Activated naive CD4-positive, alpha-beta T cell treated with Interleukin-2 at 50 U/mL for 16 hours (primary cell): ENCODE measurements at regions not wholly inside any gene's neighbourhood (a gene's known extent, or its start where the extent isn't known, plus 50 kb on each side); places are given as distances from the start of the nearest gene placed in this dataset.

ENCODE experiments used
- DNase-seq: peaks from one replicate; pipeline ENCODE4 v3.0.0-alpha.2; 2020

DNA sequence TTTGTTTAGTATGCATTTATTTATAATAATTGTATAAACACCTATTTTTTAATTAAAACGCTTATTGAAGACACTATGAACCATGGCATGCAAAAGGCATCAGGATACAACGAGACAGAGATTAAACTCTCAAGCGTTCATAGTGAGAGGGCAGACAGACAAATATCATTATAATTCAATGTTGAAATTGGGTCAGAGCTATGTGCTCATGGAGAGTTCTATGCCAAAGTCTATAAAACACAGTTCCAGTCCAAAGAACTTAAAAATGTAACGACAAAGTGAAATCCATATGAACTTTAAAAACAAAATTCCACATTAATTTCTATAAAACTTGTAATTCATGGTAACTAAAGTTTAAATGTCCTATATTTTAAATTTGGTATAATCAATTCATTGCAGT lies 724.0 kb downstream of the LTN1 start:
- DNase-seq, result no peak

- DNase-seq, result no peak
Measured at GRCh38 chr21:28267449-28267848, 725.2 kb downstream of the LTN1 start.

DNA sequence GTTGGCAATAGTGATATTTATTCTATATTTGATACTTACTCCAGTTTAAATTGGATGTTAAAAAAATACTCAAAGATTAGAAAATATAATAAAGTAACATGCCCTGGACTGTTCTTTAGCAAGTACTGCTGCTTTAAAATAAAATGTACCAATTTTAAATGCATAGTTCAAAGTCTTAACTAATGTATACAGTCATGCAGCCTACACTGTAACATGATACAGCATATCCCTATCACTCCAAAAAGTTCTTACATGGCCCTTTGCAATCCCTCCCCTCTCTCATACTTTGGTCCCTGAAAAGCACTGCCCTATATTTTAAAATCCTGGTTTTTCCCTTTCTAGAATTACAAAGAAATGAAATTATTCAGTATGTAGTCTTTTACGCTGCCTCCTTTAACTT lies 726.6 kb downstream of the LTN1 start:
- no peak for DNase-seq

- DNase-seq, result no peak
Measured at GRCh38 chr21:28263974-28264373, 728.7 kb downstream of the LTN1 start.

DNA sequence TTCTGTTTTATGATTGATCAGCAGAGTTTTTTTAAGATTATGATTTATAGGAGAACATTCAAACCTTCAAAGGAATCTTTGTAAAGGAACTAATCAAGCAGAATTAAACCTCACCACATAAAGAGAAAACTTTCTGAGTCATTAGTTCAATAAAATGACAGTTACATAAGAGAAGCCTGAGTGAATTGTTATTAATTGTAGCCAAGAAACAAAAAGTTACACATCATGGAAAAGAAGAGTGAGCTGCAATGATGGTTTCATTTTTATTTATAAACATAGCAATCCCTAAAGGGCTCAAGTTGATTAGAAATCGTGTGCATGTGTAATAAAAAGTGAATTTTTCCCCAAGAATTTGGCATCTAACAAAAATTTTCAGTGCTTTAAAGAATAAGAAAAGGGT lies 731.4 kb downstream of the LTN1 start:
- no peak for DNase-seq

GRCh38 chr21:28257276-28257675 lies 735.4 kb downstream of the LTN1 start:
- no peak for DNase-seq

- no peak for DNase-seq
Measured at GRCh38 chr21:28256837-28257236, 735.8 kb downstream of the LTN1 start.

- no peak for DNase-seq
Measured at GRCh38 chr21:28256420-28256831, 736.3 kb downstream of the LTN1 start.

GRCh38 chr21:28253961-28254360 lies 738.7 kb downstream of the LTN1 start:
- no peak for DNase-seq

DNA sequence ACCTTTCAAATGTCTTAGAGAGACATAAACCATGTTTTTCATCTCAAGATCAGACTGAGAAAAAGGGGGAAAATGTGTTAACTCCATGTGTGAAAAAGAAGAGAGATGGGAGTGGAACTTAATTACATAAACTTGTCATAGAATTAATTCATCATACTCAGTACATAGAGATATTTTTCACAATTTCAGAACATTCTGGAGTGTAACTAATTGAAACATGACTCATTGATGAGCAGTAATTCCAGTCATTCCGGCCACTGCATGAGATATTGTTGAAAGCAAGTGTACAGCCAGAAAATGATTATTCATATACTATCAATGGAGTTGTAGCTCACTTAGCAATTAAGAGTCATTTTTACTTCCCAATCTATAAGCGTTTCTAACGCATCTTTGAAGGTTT lies 739.3 kb downstream of the LTN1 start:
- no peak for DNase-seq

- DNase-seq, result no peak
Measured at GRCh38 chr21:28252928-28253327, 739.7 kb downstream of the LTN1 start.

DNA sequence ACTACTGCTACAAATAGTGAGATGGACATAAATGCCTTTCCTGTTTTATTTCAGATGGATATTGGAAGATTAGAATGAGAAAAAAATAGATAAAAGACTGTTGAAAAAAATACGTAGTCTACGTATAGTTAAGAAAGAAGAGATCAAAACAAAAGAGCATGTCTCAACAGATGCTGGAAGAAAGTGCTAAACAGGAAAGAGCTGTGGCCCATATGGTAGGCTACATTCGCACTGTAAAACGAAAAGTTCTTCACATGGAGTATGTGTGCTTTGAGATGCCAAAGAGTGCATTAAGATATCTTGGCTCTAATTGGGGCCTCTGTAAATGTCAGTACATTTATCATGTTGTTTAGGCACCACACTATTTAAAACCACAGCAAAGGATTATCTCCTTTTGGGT lies 741.7 kb downstream of the LTN1 start:
- DNase-seq, result no peak

DNA sequence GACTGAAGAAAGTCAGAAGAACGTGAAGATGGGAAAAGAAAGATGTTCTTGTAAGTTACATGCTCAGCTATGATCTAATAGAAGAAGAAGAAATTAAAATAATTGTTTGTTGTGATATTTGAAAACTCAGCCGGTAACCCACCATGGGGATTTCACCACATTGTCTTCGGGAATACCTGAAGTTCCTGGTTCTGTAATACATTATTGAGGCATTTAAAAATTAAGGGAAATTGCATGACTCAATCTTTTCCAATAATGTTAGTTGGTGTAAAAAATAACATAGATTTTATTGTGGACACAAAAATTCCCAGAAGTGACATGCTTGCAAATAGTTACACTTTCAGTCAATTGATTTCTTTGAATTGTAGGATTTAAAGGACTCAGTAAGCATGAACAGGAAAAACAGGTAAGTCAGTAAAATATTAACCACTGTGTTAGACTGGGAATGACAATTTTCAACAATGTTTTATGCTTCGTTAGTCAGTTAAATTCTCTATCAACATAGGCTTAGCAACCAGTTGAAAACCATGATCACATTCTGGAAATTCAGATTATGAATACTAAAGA lies 745.1 kb downstream of the LTN1 start:
- DNase-seq, result no peak

DNA sequence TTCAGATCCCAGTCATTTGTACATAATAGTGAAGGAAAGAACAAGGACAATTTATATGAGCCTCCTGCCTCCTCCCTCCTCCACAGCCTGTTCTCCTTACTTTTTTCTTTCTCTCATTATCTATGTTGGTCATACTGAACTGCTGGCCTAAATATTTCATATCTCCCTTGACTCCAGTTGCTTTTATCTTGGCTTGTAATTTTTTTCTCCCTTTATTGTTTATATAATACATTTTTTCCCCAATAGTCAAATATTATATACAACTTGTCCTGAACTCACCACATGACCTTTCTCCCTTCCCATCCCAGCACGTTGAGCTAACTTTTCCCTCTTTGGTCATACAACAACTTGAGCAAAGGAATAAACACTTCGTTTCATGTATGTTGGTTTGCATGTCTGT lies 752.1 kb downstream of the LTN1 start:
- no peak for DNase-seq

GRCh38 chr21:28239340-28239739 lies 753.3 kb downstream of the LTN1 start:
- DNase-seq, result no peak

DNA sequence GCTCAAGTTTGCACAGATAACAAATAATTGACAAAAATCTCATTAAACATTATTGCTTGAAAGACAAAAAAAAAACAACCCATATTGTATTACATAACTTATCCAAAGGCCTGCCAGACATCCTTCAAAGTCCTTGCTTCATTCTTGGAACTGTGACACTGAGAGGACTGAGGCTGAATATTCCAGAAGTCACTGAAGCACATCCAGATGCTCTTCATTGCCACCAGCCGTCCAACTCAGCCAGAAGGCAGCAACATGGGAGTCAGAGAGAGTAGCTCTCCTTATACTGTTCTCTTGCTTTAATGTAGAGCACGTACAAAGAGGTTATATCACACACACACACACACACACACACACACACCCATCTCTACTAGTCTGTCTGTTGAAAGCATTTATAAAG lies 755.0 kb downstream of the LTN1 start:
- no peak for DNase-seq

DNA sequence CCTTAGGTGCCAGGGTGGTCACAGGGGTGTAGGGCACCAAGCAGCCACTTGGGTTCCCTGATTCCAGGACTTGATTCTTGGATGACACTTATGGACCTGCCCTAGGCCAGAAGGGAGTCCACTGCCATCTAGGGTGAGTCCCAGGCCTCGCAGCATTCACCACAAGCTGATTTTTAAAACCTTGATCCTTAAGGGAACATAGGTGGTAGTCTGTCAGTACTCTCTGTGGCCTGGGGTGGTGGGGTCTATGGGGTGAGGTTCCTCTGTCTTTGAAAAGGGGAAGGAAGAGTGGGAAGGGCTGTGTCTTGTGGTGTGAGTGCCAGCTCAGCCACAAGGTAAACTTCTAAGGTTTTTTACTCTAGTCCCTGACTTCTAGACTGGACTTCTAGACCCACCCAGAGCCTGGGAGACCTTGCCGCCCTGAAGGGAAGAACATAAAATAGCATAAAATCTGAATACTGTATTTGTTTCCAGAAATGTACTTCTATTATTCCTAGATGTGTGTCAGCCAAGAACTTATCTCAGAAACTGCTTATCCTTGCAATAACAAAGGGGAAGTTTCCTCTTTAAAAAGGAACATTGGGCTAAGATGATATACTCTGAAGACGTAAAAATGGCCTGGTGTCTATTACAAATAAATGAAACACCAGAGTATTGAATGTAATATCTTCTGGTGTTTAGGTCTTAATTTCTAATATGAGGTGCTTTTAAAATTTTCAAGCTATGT lies 757.3 kb downstream of the LTN1 start:
- no peak for DNase-seq

GRCh38 chr21:28234326-28234725 lies 758.4 kb downstream of the LTN1 start:
- DNase-seq, result no peak

- DNase-seq, result no peak
Measured at GRCh38 chr21:28233536-28234220, 759.0 kb downstream of the LTN1 start.

DNA sequence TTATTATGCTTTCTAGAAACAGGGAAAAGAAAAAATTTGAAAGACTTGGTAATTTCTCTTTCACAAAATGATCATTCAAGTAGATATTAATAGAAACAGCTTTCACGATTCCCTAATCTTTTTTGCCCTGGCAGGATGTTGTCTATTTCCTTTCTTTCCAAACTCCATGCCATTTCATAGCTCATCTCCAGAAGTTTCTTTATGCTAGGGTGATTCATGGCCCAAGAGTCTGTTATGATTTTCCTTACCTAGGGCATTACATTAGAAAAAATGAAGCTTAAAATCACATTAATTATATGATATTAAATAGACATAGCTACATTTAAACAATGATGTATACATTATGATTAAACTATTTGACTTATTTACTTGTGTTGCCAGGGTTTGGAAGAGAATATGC lies 762.1 kb downstream of the LTN1 start:
- no peak for DNase-seq

DNA sequence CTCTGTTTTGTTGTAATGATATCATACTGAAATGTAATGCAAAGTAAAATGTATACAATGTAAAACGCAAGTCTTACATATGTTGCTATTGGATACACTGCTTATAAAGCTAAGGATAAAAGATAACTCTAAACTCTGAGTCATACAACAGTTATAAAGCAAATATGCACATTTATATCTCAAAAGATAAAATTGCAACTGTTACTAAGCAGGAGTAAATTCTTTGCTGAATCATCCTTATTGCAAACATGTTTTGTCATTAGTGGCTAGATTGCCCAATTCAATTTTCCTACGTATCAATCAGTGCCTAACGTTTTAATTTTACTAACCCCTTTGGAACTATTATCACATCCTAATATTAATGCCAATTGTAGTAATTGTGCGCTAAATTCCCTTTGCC lies 762.9 kb downstream of the LTN1 start:
- DNase-seq, result no peak

GRCh38 chr21:28228636-28228995 lies 764.1 kb downstream of the LTN1 start:
- DNase-seq, result no peak

DNA sequence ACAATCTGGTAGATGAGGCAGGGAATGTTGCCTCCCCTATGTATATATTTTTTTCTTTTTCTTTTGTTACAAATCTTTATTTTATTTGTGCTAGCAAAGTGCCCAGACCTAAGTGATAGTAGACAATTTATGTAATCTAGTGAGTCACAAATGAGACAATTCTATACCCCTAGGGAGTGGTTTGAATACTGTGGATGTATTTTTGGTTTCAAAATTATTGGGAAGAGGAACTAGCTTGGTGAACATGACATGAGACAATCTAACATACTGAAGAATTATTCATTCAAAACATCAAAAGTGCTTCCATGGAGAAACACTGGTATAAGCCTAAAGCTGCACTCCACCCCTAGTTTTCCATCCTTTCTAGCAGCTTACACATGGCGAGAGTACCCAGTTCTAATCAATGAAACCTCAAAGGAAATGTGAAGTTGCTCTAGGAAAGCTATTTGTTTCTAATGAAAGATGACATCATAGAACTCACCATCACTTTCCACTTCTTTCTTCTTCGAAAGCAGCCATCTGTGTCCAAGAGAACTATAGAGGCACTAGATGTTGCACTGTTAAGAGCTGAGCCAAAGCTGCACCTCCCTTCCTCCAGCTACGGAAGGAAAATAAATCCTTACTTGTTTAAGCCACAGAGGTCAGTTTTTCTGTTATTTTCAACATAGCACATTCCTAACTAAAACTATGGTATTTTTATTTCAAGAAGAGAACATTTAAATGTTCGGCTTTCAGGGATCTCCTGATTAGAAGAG lies 764.6 kb downstream of the LTN1 start:
- no peak for DNase-seq

- no peak for DNase-seq
Measured at GRCh38 chr21:28226563-28226962, 766.1 kb downstream of the LTN1 start.
